CD4-positive, alpha-beta T cell treated with Interferon alpha-2 for 1 hour (primary cell): ENCODE measurements at regions not wholly inside any gene's neighbourhood (a gene's known extent, or its start where the extent isn't known, plus 50 kb on each side); places are given as distances from the start of the nearest gene placed in this dataset.
"Not testable (repeated sequence)": the region's sequence is repeated elsewhere in the genome, so short reads cannot be mapped to it uniquely, and the experiment has no call there.

Source experiments
- DNase-seq, 2 donors: peaks; one replicate each; pipeline ENCODE4 v3.0.0-alpha.2; 2020 to 2022

DNA sequence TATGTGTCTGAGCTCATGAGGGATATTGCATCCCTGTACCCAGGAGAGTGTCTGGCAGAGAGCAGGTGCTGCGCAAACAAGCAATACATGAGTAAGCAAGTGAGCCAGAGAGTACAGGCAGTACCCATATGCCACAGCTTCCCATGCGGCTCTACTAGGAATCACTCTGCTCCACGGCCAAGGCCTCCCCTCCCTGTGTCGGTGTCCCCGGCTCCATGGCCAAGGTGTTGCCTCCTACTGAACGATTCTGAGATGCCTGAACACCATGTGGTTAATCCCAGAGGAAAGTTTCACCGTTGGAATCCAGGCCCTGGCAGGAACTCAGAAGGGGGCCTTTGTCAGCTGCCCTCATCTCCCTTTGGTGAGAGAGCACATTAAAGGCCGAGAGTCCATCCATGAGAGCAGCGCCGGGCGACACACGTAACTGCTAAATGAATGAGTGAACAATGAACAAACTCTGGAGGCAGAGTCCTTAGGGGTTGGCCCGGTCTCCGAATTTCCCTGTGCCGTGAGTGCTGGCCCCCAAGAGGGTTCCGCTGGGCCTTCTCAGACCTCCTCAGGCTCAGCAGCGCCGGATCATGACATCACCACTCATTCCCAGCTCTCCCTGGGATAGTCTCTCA lies 136.0 kb upstream of the FAM20C start:
- no peak for DNase-seq

DNA sequence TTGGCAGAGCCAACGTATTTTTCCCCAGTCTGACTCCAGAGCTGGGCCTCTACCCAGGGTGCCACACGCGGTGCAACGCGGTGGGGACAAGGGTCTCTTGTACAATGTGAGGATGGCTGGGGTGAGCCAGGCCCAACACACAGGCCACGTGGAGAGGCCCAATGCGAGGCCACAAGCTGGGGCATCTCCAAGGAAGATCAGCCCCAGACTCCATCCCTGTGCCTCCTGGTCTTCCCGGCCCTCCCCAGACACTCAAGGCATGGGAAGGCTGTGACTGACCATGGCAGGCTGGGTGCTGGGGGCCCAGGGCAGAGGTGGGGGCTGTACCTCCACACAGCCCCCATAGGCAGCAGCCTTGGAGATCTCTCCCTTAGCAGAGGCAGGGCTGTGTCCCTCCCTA lies 135.3 kb upstream of the FAM20C start:
- DNase-seq, result no peak

DNA sequence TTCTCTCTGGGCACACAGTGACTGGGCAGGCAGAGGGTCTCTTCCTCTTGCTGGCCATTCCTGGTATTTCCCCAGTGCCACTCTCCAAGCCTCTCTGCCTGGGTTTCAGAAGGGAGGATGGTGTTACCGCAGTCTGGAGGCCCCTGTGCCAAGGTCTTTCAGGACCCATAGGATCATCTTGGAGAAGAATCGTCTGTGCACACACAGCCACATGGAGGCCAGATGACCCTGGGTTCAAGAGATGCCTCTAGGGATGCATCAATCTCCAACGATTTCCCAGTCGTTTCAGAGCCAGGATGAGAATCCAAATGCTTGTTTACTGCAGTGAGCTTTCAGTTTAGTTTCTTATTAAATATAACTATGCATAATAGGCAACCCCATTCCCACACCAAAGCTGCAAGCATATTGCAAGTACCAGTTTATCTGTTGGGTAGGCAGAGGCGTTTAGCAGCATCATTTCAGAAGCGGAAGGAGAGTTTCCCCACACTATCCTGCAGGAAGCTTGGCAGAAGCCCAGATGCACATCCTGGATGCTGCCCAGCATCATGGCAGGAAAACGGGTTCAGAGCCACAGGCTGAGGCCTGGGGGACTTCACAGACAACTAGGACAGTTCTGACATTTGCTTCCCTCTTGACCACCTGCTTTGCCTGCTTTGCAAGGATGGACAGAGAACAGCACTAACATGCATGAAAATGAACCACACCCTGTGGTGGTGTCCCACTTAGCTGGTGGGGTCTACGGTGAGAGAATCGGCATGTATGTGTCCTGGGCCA lies 134.7 kb upstream of the FAM20C start:
- no peak for DNase-seq

DNA sequence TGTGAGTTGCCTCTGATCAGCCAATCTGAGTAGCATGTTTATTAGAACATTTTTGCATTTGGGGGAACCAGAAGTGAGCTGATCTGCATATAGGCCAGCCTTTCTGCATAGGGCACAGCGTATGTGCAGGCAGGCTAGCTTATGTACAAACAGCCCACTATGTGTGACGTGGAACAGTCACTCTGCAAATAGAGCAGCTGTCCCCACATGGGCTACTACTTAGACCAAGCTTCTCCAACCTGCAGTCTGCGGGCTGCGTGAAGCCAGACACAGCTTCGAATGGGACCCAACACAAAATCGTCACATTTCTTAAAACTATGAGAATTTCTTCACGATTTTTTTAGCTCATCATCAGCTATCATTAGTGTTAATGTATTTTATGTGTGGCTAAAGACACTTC lies 134.1 kb upstream of the FAM20C start:
- DNase-seq, result no peak

DNA sequence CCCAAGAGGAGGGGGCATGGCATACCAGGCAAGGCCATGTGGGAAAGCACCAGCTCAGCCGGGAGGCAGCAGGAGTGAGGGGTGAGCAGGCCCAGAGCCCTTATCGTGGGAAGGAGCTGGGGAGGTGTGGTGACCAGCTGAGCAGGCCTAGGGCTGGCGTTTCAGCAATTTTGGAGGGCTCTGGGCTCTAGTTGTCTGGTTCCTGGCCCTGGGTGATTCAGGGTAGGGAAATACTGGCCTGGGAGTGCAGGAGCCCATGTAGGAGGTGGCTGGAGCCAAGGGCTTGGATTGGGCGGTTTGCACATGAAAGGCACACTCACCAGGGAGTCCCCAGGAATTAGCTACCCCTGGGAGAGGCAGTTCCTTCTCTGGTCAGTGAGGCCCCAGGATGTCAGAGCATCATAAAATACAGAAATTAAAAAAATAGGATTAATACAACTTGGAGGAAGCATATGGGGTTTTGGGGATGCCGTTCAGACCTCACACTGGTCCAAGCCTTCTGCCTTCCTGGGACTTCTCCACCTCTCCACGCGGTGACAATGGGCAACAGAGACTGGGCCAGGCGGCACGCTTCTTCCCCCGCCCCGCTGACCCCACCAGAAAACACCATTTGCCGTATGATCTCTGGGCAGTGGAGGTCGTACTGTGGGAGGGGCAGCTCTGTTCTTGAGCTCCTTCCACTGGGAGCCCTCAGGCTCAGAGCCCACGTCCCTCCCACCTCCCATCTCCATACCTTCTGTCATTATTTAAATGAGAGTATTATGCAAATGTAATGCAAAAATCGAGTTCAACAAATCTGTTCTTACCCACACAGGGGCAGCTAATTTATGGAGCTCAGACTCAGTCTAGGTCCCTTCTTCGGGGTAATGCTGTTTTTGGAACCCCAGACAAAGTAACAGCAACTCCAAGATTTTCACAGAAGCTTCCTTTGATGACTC lies 133.0 kb upstream of the FAM20C start:
- DNase-seq, result no peak

DNA sequence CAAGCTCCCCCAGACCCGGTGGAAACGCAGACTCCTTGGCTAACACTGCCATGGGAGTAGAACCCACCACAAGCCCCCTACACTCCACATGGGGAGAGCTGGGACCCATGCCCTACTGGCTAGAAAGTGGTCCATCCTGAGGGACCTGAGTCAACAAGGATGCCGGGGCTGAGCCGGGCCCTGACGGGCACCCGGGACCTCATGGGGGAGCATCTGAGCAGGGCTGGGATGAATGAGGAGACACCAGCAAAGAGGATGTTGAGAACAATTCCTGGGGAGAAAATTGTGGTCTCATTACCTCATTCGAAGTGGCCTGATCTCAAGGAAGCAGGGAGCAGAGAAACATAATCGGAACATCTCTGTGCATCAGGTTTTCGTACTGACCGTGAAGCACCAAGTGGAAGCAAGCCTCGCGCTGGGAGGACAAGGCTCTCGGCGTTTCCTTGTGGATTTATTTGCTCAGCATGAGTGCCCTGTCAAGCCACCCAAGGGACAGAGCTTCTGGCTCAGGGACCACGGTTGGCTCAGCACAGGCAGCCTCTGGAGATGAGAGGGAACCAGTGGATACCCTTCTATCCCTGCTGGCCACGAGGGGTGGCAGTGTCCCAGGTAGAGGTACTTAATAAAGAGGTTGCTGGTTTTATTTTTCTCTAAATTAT lies 132.2 kb upstream of the FAM20C start:
- no peak for DNase-seq

DNA sequence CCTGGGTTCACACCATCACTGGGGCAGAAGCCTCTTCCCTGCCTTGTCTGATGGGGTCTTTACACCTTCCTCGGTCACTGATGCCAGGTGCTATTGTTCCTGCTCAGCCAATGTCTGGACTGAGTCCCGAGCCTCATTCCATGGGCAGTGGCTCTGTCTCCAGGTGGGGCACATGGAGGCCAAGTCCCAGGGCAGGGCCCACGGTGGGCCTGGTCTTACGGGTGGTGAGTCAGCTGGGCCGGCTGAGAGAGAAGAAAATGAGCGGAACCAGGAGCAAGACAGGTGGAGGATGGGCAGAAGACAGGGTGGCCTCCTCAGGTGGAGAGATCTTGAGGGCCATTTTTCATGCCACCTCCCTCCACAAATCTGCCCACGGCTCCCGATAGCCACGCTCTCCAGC lies 131.7 kb upstream of the FAM20C start:
- no peak for DNase-seq

DNA sequence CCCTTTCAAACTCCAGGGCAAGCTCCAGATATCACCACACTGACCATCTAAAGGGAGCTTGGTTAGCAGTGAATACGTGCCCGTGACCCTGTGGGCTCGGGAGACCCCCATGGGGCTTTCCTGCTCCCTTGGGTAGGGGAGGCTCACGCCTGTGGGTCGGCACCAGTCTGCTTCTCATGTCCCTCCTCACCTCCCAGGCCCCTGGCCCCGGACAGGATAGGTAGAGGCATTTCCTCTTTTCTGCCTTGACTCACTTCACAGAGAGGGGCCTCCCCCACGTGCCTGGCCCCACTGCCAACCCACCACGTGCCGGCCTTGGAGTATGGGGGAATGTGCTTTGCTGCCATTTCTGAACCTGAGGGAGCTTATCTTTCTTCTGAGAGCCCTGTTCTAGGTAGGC lies 131.3 kb upstream of the FAM20C start:
- no peak for DNase-seq

DNA sequence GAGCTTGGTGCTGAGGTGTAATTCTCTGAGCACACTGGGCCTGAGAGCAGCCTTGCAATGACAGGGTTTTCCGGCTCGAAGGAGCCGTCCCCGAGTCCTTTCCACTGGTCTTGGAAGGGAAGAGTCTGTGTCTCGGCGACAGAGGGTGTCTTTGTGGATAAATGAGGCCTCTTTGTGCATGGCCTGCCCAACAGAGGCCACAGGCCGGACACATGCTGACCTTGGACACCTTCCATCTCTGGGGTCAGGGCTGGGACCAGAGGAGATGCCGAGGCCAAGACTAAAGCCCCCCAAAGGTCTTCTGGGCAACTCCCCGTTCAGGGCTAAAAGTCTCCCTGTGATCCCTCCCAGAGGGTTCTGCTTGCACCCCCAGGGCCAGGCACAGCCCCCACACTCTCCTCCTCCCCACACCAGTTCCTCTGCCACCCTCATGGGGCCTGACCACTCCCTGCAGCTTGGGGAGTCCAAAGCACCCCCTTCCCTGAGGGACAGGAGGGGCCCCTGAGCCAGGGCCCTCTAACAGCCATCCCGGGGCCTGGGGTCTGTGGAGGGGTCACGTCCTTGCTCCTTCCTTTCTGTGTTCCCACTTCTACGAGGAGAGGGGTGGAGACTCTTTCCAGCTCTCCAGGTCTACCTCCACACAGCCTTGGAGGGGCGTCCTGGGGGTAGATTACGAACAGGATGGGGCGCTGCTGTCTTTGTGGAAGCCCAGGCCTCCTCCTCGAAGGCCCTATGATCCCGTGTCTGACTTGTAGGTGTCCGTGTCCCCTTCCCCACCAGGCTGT lies 130.6 kb upstream of the FAM20C start:
- DNase-seq, result no peak

DNA sequence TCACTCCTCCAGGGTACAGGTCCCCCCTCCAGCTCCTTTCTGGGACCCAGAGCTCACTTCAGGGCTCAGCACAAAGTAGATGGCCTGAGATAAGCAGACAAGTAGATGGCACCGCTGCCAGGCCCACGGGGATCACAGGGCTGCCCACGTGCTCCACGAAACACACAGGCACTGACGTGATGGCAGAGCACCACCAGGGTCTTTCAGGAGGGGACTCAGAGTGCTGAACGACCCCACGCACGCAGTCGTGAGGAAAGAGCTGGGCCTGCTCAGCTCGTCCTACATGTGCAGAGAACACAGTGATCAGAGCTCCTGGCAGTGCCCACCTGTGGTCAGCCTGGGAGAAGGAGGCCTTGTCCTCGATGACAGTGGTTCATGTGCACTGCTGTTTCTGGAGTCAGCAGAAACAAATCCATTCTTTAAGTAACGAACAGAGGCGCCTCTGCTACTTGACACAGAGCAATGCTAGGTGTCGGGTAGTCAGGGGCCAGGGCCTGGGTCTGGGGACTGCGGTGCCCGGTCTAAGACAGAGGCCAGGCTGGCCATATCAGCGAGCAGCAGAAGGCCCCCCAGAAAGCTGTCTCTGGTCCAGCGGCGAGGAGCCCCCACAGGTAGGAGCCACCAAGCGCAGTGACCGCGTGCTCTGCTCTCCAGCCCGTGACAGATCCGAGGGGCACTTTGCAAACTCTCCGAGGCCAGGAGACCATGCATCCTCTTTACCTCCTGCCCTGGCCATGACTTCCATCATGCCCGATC lies 129.8 kb upstream of the FAM20C start:
- DNase-seq, result no peak

DNA sequence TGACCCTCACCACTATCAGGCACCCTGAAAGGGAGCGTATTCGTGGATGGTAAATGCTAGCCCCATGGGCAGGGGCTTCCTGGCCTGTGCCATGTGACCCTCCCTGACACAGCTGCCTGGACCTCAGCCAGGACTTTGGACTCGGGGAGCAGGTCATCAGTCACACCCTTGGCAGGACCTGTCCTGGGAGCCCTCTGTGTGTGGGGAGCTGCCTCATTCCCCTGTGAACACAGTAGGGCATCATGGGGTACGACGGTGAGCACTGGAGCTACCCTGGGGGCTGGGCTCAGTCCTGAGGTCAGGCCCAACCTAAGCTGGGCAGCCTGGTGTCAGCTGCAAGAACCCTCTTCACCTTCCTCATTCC lies 129.3 kb upstream of the FAM20C start:
- no peak for DNase-seq

DNA sequence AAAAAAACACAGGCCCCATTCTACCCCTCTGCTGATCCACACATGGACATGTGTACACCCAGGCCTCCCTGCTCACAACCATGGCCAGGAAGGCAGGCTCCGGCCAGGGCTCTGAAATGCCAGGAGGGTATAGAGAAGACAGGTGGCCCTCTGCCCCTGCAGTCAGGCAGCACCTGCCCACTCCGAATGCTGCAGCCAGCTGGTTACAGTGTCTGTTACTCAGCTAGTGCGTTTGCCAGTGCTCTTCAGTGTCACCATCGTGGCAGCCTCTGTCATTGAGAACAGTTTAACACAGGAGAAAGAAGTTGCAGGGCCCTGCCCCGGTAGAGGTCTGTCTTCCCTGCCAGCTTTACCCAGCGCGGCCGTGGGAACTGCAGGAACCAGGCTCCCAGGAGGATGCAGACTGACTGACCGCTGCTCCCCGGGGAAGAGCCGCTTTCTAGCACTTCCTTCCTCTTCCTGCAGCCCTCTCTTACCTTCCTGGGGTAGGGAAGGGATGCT lies 128.8 kb upstream of the FAM20C start:
- DNase-seq, result no peak

DNA sequence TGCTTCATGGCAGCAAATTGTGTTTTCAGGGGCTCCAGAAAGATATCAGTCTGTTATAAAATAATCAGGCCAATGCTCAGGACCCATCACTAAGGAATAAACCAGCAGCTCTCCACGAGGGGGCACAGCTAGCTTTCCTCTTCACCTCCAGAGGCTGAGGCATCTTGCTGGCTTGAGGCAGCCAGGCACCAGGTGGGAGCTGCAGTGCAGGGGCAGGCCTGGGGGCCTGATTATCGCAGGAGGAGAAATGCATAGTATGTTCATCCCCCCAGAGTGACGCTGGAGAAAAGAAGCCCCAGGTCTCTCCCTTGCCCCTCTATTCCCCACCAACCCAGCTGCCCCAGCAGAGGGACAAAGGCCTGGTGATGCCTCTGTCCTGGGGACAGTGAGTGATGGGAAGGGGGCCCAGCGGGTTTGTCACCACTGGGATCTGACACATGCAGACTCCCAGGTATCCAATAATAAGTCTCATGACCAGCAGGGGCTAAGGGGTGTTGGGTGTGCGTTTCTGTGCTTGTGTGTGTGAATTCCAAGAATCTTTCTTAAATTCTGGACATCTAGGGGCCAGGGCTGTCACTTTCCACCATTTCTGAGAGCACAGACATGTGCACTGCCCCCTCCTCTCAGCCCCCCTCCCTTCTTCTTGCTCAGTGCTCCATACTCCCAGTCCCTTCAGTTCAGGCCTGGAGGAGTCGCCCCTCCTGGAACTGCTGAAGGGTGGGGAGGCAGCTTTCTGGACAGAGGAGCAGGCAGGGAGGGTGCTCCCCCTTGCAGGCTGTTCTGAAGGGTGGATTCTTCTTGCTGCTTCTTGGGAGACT lies 128.1 kb upstream of the FAM20C start:
- DNase-seq, result peak in 1 of 2 donors; percentile 26

DNA sequence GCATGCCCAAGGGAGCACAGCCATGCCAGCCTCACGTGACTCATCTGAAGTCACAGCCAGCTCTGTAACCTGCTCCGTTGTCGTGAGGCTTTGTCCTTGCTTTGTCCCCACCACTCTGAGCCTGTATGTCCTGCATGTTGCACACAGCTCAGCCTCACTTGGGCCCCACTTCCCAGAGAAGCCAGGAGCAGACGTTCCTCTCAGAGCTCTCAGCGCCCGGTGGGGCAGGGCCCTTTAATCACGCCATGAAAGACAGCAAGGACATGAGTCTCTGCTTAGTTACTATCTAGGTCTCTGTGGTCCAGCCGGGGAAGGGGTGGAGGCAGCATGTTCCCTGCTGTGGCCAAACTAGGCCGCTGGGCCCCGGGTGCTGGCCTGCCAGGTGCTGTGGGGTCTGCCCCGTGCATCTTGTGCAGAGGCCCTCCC lies 127.4 kb upstream of the FAM20C start:
- DNase-seq, result no peak

DNA sequence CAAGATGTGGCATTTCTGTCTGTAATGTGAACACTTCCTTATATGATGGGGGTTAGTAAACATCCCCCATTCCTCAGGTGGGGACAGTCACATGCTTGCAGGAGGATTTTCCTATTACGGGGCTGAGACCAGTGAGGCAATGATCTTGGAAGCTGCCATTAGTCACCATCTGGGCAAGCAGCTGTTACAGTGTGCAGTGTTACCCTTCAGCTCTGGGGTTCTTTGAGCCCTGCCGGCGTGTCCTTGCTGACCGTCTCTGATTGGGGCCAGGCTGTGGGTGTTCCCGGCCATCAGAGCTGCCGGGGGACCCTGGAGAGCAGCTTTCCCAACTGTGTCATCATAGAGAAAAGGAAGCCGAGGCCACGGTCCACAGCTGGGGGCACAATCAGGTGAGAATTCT lies 126.8 kb upstream of the FAM20C start:
- DNase-seq, result no peak

DNA sequence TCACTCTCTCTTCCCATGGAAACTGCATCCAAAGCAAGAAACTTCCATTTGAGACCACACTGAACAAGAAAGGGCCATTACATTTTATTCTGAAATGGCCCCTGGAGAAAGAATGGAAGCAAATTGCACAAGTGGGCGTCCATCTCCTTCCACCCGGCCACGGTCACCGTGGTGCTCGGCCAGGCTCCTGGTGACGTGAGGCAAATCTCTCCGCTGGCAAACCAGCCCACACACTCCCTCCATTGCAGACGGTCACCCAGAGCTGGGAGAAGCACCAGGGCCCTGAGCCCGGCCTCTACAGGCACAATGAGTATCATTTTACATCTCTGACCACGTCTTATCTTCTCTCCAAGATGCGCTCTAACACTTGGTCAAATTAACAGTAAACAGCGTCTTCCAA lies 126.1 kb upstream of the FAM20C start:
- no peak for DNase-seq

DNA sequence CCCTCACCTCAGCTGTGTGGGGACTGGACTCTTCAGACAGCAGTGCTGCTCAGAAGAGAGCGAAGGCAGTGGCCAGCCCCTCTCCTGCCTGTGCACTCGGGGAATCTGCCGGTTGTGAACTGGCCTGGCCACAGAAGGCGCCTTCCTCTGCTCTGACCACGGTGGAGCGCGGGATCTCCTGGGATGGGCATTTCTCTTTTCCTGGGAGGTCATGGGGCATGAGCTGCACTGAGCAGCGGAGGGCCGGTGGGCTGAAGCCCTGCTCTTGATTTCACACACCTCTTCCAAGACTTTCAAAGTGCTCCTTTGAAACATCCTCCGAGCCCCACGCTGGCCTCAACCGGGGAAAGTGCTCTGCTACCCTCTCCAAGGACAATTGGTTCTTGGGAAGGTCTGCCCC lies 125.6 kb upstream of the FAM20C start:
- no peak for DNase-seq

DNA sequence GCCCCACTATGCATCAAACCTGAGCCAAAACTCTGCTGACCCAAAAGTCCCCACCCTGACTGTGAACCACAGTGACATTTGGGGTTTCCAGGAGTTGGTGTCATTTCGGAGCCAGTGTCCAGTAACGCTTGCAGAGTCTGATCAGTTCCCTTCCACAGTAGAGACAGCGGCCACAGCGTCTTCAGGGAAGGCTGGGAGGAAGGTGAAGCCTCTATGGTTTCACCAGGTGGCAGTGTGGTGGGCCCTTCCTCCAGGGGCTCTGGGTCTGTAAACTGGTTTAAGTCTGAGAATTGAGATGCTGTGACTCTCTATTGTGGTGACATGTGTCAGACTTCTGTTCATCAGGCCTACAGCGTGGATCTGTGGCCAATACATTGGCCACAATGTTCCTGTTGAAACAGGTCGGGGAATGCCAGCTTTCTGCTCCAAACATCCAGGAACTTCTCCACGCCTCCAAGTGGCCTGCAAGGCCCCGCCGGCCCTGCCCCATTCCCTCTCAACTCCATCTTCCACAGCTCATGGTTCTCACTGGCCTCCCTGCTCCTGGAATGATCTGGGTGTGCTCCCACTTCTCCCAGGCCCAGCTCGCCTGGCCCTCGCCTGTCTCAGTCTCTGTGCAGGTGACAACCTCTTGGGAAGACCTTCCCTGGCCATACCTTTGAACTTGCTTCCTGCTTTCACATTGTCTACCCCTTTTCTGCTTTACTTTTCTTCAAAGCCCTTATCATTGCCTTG lies 124.5 kb upstream of the FAM20C start:
- no peak for DNase-seq

DNA sequence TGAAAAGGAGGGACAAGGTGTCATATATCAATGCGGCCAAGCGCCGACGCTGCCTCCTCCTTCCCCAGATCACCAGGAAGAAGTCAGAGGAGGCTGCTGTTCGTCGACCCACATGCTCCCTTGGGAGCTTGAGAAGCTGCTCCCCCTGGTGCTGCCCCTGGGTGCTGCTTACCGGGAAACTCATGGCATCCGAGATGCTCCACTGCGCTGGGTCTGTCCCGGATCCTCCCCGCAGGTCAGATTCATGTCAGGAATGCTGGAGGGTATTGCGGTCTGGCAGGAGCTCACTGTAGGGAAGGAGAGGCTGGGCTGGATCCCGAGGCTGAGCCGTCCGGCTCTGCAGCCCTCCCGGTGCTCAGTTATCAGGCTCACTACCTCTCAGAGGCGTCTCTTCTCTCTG lies 123.7 kb upstream of the FAM20C start:
- no peak for DNase-seq

DNA sequence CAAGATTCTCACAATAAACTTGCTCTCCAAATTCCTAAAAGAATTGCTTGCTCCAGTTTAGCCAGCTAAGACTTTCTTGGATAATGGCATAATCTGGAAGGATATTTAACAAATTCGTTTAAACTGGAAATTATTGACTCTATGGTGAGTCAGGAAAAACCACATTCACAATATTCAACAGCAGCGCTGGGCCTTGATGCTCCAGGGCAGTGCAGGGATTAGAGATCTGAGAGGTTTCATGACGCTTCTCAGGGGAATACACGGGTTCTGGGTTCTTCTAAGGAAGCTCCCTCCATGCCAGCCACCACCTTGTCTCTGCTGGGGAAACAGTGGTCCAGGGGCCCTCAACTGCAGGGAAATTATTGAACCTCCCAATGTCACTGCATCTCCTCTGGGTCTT lies 123.3 kb upstream of the FAM20C start:
- not testable (repeated sequence) for DNase-seq
